Suppressor macrophage (primary cell): ENCODE measurements at regions not wholly inside any gene's neighbourhood (a gene's known extent, or its start where the extent isn't known, plus 50 kb on each side); places are given as distances from the start of the nearest gene placed in this dataset.
A peak's percentile ranks its signal among the peaks of the same experiment; 100 is the strongest.
"Not testable (repeated sequence)": the region's sequence is repeated elsewhere in the genome, so short reads cannot be mapped to it uniquely, and the experiment has no call there.

Experiments used
- DNase-seq, 4 experiments: peaks; one replicate each; pipeline ENCODE4 v3.0.0-alpha.2; 2020 to 2022

GRCh38 chr2:198909525-198910267 is 548.0 kb downstream of the SATB2 start:
- DNase-seq: no peak

GRCh38 chr2:198905881-198906612 is 551.7 kb downstream of the SATB2 start:
- DNase-seq: peak in 2 of 4 experiments; percentile 2 to 12

DNA sequence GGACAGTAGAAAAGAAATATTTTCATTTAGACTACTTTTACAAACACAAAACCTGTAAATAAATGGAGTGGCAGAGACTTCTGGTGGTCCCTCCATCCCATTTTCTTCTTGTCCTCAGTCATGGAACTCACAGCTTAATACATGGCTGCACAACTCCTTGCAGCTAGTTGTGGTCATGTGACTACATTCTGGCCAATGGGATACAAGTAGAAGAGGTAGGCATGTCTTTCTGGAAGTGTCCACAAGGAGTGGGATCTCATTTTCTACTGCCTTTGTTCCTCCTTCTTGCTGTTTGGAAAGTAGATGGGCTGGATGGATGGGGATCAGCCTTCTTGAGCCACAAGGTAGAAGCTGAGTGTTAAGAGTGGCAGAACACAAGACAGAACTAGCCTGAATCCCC is 555.8 kb downstream of the SATB2 start:
- no peak for DNase-seq

GRCh38 chr2:198900141-198900540 is 557.6 kb downstream of the SATB2 start:
- DNase-seq: no peak

DNA sequence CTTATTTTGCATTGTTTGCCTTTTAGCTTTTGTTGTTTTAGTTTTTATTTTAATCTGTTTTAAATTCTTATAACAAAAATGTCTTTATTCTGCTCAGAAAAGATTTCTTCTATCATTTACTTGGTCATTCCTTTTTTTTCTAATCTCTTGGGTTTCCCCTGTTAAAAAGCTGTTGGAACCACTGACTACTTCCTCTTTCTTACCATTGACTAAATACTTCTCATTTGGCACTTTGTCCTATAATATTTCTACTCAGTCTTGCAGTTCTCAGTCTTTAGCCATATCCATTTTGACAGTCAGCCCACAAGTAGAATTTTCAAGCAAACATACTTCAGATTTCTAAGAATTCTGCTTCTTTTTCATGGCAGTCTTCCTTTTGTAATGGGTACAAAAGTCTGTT is 567.2 kb downstream of the SATB2 start:
- peak in 1 of 4 experiments; percentile 13 for DNase-seq

- no peak for DNase-seq
Observed at GRCh38 chr2:198883604-198884003, 574.1 kb downstream of the SATB2 start.

DNA sequence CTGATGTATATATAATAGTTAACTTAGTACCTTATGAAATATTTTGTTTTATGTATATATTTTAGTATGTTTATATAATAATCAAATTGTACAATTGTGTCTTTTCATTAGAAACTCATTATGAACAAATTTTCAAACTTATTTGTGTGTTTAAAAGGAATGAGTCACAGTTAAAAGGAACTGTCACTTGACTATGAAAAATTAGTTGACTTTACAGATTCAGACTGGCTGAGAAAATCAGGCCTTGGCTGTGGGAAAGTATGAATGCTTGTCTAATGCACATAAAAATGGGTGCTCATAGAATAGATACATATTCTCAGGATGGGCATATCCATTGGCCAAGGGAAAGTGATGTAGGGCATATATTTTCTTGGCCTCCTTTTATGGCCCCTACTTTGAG is 576.8 kb downstream of the SATB2 start:
- no peak for DNase-seq

GRCh38 chr2:198880421-198880820 is 577.3 kb downstream of the SATB2 start:
- no peak for DNase-seq

GRCh38 chr2:198874472-198874858 is 583.3 kb downstream of the SATB2 start:
- DNase-seq: no peak

GRCh38 chr2:198873503-198874471 is 584.0 kb downstream of the SATB2 start:
- DNase-seq: no peak

DNA sequence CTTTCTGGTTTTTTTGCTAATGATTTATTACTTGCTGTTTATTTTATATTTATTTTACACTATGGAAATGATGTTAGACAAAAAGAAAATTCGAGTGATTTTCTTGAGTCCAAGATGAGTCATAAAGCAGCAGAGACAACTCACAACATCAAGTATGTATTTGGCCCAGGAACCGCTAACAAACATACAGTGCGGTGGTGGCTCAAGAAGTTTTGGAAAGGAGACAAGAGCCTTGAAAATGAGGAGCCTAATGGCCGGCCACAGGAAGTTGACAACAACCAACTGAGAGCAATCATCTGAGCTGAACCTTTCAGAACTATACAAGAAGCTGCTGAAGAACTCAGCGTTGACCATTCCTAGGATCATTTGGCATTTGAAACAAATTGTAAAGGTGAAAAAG is 594.1 kb downstream of the SATB2 start:
- DNase-seq: no peak

GRCh38 chr2:198861080-198861479 is 596.7 kb downstream of the SATB2 start:
- no peak for DNase-seq

DNA sequence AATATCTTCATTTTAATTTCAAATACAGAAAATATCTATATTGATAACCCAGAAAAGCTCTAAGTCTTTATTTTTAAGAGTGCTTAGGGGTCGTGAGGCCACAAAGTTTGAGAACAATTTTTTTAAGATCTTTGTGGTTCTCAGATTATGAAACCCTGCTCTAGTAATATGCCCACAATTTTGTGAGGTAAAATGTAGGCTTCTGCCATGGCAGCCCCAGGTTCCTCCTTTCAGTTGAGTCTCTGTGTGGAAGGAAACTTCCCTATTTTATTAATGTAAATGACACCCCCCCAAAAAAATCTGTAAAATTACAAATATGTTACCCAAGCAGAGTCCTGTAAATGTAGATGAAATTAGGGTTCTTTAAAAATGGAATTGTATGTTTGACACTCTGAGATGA is 600.5 kb downstream of the SATB2 start:
- DNase-seq: no peak

- not testable (repeated sequence) for DNase-seq
Observed at GRCh38 chr2:198855746-198856145, 602.0 kb downstream of the SATB2 start.

GRCh38 chr2:198852248-198852647 is 605.5 kb downstream of the SATB2 start:
- DNase-seq: no peak

- no peak for DNase-seq
Observed at GRCh38 chr2:198825534-198825933, 632.2 kb downstream of the SATB2 start.

- no peak for DNase-seq
Observed at GRCh38 chr2:198817536-198817935, 640.2 kb downstream of the SATB2 start.

DNA sequence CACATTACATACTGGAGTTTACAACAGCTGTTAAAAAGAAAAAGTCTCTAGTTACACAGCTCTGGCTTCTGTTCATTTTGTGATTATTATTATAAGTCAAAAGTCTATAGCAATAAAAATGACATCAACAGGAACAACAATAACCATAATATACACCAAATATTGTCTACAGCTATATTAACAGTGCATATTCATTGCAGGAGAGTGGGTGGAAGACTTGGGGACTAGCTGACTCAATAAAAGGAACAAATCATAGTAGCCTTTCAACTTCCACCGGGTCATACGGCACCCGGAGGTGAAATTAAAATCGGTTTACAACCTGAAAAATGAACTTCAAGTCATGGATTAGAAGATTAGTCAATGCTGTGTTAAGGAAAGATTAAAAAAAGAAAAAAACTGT is 642.1 kb downstream of the SATB2 start:
- DNase-seq: no peak

DNA sequence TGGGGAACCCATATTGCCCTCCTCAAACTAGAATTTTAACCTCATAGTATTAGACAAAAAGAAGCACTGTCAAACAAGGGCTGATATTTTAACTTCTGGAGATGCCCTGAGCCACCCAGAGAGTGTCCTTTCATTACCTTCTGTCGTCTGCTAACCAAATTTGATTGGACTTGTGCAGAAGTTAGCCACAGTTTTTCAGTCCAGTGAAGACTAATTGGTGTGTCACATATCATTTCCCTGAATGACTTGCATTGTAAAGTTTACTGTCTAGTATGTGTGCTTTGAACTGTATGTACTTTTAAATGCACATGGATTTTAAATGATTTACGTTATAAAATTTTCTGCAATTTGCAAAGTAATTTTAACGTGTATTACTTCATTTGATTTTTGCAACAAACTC is 646.5 kb downstream of the SATB2 start:
- no peak for DNase-seq

- DNase-seq: no peak
Observed at GRCh38 chr2:198809976-198810375, 647.8 kb downstream of the SATB2 start.

GRCh38 chr2:198807131-198807530 is 650.6 kb downstream of the SATB2 start:
- no peak for DNase-seq

DNA sequence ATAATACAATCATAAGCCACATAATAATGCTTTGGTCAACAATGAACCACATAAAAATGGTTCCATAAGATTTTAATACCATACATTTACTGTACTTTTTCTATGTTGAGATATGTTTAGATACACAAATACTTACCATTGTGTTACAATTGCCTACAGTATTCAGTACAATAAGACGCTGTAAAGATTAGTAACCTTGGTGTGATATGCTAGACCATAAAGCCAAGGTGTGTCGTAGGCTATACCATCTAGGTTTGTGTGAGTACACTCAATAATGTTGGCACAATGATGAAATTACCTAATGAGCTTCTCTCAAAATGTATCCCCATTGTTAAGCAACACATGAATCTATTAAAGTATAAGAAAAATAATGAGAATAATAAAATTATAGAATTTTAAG is 662.3 kb downstream of the SATB2 start:
- DNase-seq: no peak

- DNase-seq: no peak
Observed at GRCh38 chr2:198791623-198792022, 666.1 kb downstream of the SATB2 start.
